Lung (tissue), 11 donors: ENCODE measurements at regions not wholly inside any gene's neighbourhood (a gene's known extent, or its start where the extent isn't known, plus 50 kb on each side); places are given as distances from the start of the nearest gene placed in this dataset.

Source experiments
- ATAC-seq: fragments of 200-7000 bp; cut with Tn5 transposase; one replicate; pipeline ENCODE4 v1.9.1; 2020; ENCODE audit warnings: moderate number of reproducible peaks; ENCODE audit not compliant: insufficient read depth, low FRiP score
- DNase-seq, 3 donors: peaks; one replicate each; pipeline ENCODE4 v3.0.0-alpha.2; 2013 to 2017
- H3K27ac ChIP-seq, 2 donors: one replicate each; pipeline ENCODE4 v1.5.1; 2013; ENCODE audit warnings: mild to moderate bottlenecking in 2 of 2, moderate library complexity in 2 of 2, control low read depth in 1 of 2, inconsistent platforms in 1 of 2, low read depth in 1 of 2, low read length in 1 of 2
- H3K27me3 ChIP-seq, 3 donors: one replicate each; pipeline ENCODE4 v1.5.1; 2013; ENCODE audit warnings: low read length in 2 of 3; ENCODE audit not compliant: control insufficient read depth in 3 of 3, insufficient read depth in 3 of 3
- H3K36me3 ChIP-seq, 4 donors: one replicate each; pipeline ENCODE4 v1.5.1; 2013; ENCODE audit warnings: low read length in 4 of 4, mild to moderate bottlenecking in 1 of 4, moderate library complexity in 1 of 4; ENCODE audit not compliant: control insufficient read depth in 4 of 4, insufficient read depth in 4 of 4
- H3K4me1 ChIP-seq, 5 donors: one replicate each; pipeline ENCODE4 v1.5.1; 2013; ENCODE audit warnings: low read length in 5 of 5, mild to moderate bottlenecking in 2 of 5, moderate library complexity in 1 of 5; ENCODE audit not compliant: control insufficient read depth in 5 of 5, insufficient read depth in 5 of 5
- H3K4me3 ChIP-seq: one replicate; pipeline ENCODE4 v1.5.1; 2013; ENCODE audit warnings: mild to moderate bottlenecking, control low read depth, moderate library complexity
- H3K9ac ChIP-seq, 2 donors: one replicate each; pipeline ENCODE4 v1.5.1; 2013; ENCODE audit warnings: low read length in 2 of 2, control low read depth in 1 of 2; ENCODE audit not compliant: insufficient read depth in 1 of 2
- H3K9me3 ChIP-seq, 4 donors: one replicate each; pipeline ENCODE4 v1.5.1; 2013; ENCODE audit warnings: low read length in 3 of 4, mild to moderate bottlenecking in 1 of 4, moderate library complexity in 1 of 4; ENCODE audit not compliant: control insufficient read depth in 4 of 4, insufficient read depth in 3 of 4
- WGBS, 2 donors: extraction: QIAGEN DNeasy Blood & Tissue Kit; methylation state at CpG; one replicate each; pipeline ENCODE4 v1.1.7; 2013; 5-methylcytosine and 5-hydroxymethylcytosine counted together
- TF ChIP-seq, protein P1 (sequence below): IDR thresholded peaks from 2 replicates; pipeline ENCODE4 v1.5.1; 2012; ENCODE audit warnings: mild to moderate bottlenecking; ENCODE audit errors: control extremely low read depth, extremely low read depth
- donor health status: control.
- donor health status: control.
- donor health status: Bipolar disorder and iron deficiency.
- donor health status: healthy.
- donor health status: DM: yes; HTN: yes; CAD: no.

DNA sequence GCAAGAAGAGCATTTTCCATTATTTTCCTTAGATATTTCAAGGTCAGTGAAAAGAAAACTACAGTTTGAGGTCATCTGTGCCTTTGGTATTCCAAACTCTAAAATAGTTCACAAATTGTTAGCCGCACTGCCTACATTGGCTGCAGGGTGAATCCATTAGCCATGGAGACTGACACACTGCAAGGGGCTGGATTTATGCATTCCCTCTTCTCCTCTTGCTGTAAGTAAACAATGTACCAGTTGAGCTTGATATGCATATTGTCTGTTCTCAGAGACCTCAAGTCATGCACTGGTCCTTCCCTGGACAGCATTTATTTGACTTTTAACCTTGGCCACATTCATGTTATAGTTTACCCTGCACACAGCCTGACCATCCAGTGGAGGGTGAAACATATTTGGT lies 50.2 kb upstream of the TNFSF10 start:
- Histone ChIP-seq H3K9me3 (peaks cover 0 to 3% (median 0%) of the 10 kb centered on the region in 4 donors), H3K36me3 (no peaks in the 10 kb centered on the region), H3K4me1 (peaks cover 0 to 1% (median 0%) of the 10 kb centered on the region in 5 donors), H3K27ac (no peak overlapping the region), H3K27me3 (no peaks in the 10 kb centered on the region), H3K4me3 (no peak overlapping the region), H3K9ac (no peak overlapping the region)
- DNase-seq (no peak), ATAC-seq (no peak)
- TF ChIP-seq, protein P1, sequence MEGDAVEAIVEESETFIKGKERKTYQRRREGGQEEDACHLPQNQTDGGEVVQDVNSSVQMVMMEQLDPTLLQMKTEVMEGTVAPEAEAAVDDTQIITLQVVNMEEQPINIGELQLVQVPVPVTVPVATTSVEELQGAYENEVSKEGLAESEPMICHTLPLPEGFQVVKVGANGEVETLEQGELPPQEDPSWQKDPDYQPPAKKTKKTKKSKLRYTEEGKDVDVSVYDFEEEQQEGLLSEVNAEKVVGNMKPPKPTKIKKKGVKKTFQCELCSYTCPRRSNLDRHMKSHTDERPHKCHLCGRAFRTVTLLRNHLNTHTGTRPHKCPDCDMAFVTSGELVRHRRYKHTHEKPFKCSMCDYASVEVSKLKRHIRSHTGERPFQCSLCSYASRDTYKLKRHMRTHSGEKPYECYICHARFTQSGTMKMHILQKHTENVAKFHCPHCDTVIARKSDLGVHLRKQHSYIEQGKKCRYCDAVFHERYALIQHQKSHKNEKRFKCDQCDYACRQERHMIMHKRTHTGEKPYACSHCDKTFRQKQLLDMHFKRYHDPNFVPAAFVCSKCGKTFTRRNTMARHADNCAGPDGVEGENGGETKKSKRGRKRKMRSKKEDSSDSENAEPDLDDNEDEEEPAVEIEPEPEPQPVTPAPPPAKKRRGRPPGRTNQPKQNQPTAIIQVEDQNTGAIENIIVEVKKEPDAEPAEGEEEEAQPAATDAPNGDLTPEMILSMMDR, result no peak
- WGBS, 2 donors, result 97 to 100% methylated on average over 1 of the region's 1 CpG
